Breast epithelium (tissue), 3 donors: ENCODE measurements at regions not wholly inside any gene's neighbourhood (a gene's known extent, or its start where the extent isn't known, plus 50 kb on each side); places are given as distances from the start of the nearest gene placed in this dataset.

Experiments used
- CTCF ChIP-seq, 3 donors: fragments of 450-650 bp; IDR thresholded peaks; one replicate each; pipeline ENCODE4 v1.5.1; 2016 to 2017; ENCODE audit warnings: antibody characterized with exemption in 3 of 3, mild to moderate bottlenecking in 3 of 3, moderate library complexity in 3 of 3
- POLR2A ChIP-seq: fragments of 450-650 bp; IDR thresholded peaks from one replicate; pipeline ENCODE4 v1.6.1; 2016; ENCODE audit warnings: antibody characterized with exemption, mild to moderate bottlenecking, moderate library complexity
- POLR2AphosphoS5 ChIP-seq, 3 donors: sonication (generic); formaldehyde crosslinking; IDR thresholded peaks; one replicate each; pipeline ENCODE4 v1.6.1; 2017; ENCODE audit warnings: antibody characterized with exemption in 3 of 3

DNA sequence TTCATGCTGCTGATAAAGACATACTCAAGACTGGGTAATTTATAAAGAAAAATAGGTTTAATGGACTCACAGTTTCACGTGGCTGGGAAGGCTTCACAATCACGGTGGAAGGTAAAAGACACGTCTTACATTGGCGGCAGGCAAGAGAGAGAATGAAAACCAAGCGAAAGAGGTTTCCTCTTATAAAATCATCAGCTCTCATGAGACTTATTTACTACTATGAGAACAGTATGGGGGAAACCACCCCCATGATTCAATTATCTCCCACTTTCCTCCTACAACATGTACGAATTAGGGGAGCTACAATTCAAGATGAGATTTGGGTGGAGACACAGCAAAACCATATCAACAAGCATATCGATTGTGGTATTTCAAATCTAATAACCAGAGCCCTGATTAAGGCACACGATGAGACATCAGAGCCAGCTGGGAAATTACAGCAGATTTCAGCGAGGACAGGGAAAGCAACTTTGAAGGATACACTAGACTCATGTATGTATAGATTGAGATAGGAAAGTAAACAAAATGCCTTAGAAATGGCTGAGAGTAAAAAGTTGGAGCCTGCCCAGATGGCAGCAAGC lies 129.8 kb upstream of the GJE1 start:
- TF ChIP-seq CTCF (IDR thresholded peaks at IDR 0.05): no peak
- TF ChIP-seq POLR2A: no peak
- no peak for TF ChIP-seq POLR2AphosphoS5 (IDR thresholded peaks at IDR 0.05)
